ENCODE measurements at regions not wholly inside any gene's neighbourhood (a gene's known extent, or its start where the extent isn't known, plus 50 kb on each side); places are given as distances from the start of the nearest gene placed in this dataset.

DNA sequence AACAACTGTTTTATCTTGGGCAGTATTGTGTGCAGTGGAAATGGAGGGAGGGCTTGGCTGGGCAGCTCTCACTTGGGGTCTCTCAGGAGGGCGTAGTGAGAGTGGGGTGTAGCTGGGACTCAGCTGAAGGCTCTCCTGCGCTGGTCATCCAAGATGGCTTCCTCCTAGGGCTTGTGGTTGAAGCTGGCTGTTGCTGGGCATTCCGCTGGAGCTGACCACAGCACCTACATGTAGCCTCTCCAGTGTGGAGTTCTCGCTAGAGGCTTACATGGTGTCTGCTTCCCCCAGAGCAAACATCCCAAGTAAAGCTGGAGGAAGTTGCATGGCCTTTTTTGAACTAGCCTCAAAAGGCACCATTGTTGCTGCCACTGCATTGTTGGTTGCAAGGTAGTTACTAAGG, 344.1 kb upstream of the MARCKS start:
- no peak for DNase-seq (ENCODE audit: low read depth)
- H3K4me3 ChIP-seq (ENCODE audit: low read depth, low read length), result no peak overlapping the region
- TF ChIP-seq, protein P1, sequence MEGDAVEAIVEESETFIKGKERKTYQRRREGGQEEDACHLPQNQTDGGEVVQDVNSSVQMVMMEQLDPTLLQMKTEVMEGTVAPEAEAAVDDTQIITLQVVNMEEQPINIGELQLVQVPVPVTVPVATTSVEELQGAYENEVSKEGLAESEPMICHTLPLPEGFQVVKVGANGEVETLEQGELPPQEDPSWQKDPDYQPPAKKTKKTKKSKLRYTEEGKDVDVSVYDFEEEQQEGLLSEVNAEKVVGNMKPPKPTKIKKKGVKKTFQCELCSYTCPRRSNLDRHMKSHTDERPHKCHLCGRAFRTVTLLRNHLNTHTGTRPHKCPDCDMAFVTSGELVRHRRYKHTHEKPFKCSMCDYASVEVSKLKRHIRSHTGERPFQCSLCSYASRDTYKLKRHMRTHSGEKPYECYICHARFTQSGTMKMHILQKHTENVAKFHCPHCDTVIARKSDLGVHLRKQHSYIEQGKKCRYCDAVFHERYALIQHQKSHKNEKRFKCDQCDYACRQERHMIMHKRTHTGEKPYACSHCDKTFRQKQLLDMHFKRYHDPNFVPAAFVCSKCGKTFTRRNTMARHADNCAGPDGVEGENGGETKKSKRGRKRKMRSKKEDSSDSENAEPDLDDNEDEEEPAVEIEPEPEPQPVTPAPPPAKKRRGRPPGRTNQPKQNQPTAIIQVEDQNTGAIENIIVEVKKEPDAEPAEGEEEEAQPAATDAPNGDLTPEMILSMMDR (IDR thresholded peaks at IDR 0.05; ENCODE audit: control insufficient read depth, extremely low read depth, insufficient read depth), result no peak

DNA sequence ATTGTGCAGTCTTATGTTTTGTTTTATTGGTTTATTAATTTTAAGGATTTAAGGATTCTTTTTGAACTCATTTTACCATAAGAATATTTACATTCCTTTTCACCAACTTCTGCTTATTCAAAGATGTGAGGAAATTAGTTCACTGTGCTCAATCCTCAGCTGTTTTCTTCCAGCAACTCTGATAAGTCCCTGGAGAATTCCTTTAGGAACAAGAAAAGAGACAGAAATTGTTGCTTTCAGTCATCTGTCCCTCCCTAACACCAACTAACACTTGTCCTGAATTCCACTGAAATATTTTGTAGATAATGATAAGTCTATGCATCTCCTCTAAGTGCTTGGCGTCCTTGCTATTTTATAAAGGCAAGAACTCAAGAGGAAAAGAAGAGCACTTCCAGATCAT, 334.8 kb upstream of the MARCKS start:
- H3K4me3 ChIP-seq (ENCODE audit: low read depth, low read length), result no peak overlapping the region
- no peak for DNase-seq (ENCODE audit: low read depth)
- TF ChIP-seq, protein P1 (IDR thresholded peaks at IDR 0.05; ENCODE audit: control insufficient read depth, extremely low read depth, insufficient read depth), result no peak

DNA sequence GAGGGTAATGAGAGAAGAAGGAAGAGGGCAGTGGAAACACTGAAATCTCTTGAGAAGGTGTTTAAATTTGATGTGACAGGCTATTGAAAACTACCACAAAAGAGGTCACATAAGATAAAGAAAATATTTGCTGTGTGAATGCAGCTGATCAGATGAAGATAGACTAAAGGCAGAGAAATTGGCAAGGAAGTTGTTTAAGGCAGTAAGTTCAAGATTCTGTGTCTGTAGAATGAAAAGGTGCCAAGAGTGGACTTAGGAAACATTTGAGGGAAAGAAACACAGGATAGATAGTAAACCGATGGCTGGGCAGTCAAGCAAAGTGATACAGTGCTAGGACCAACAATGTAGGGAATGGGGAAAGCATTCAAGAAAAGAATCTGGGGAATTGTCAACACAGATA, 332.3 kb upstream of the MARCKS start:
- TF ChIP-seq, protein P1 (IDR thresholded peaks at IDR 0.05; ENCODE audit: control insufficient read depth, extremely low read depth, insufficient read depth), result no peak
- no peak for DNase-seq (ENCODE audit: low read depth)
- no peak overlapping the region for H3K4me3 ChIP-seq (ENCODE audit: low read depth, low read length)

DNA sequence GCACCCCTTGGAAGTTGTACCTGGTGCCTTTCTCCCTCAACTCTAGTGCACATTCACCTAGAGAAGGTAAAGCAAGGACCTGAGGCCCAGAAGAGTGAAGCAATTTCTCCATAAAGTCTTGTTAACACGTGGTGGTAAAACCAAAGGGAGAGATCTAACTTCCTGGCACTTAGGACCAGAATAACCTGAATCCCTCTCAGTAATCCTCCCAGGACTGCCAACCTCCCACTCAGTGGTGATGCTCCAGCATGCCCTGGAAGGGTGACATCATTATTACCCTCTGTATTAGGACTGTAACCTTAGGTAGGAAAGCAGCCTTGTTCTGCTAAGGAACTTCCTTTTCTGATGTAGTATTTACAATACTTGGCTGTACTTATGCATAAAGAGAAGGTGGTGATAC, 330.6 kb upstream of the MARCKS start:
- TF ChIP-seq, protein P1 (IDR thresholded peaks at IDR 0.05; ENCODE audit: control insufficient read depth, extremely low read depth, insufficient read depth), result no peak
- H3K4me3 ChIP-seq (ENCODE audit: low read depth, low read length), result no peak overlapping the region
- no peak for DNase-seq (ENCODE audit: low read depth)

DNA sequence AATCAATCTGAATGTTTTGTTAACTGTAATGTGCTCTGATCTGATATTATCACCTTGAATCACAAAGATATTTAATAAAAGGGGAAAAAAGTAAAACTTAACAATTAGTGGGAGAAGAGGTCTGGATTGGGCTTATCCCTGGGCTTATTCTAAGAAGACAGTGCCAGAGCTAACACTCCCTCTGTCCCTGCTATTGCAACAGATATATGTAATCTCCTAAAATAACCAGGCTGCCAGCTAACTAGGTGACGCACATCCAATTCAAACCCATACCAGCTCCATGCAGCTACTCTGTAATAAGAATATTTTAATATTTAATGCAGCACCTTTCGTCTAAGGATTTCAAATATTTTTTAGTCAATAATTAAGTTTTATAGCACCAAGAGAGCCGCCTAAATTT, 330.1 kb upstream of the MARCKS start:
- no peak for DNase-seq (ENCODE audit: low read depth)
- H3K4me3 ChIP-seq (ENCODE audit: low read depth, low read length), result no peak overlapping the region
- TF ChIP-seq, protein P1 (IDR thresholded peaks at IDR 0.05; ENCODE audit: control insufficient read depth, extremely low read depth, insufficient read depth), result no peak

DNA sequence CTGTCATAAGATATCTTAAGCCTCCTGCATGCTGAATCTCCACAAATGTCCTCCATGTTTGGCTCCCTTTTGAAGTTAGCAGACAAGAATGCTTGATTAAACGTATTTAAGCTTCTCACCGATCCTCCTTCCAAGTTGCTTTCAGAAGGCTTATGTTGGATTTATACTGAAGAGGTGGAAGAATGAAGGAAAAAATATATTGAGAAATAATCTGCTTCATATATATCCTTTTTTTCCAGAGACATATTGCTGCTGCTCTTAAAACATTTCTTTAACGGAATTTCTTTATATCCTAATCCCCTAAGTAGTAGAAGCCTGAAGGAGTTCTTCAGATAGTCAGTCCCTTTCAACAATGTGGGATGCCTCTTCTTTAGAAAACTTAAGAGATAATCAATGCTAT, 329.0 kb upstream of the MARCKS start:
- TF ChIP-seq, protein P1 (IDR thresholded peaks at IDR 0.05; ENCODE audit: control insufficient read depth, extremely low read depth, insufficient read depth), result no peak
- no peak overlapping the region for H3K4me3 ChIP-seq (ENCODE audit: low read depth, low read length)
- no peak for DNase-seq (ENCODE audit: low read depth)

DNA sequence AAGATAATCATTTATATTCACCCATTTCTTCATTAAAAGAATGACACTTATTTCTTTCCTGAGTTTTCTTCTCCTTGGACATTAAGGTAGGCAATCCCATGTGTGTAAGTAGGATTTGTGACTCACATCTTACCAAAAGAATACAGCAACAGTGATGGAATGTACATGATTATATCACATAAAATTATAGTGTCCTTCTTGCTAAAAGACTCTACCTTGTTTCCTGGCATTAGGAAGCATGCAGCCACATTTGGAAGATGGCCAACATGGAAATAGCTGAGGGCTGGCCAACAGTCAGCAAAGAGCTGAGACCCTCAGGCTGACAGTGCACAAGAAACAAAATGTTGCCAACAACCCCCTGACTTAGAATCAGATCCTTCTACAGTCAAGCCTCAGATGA, 327.9 kb upstream of the MARCKS start:
- no peak for DNase-seq (ENCODE audit: low read depth)
- TF ChIP-seq, protein P1 (IDR thresholded peaks at IDR 0.05; ENCODE audit: control insufficient read depth, extremely low read depth, insufficient read depth), result no peak
- no peak overlapping the region for H3K4me3 ChIP-seq (ENCODE audit: low read depth, low read length)
